Choroid plexus epithelial cell (primary cell): ENCODE measurements at regions not wholly inside any gene's neighbourhood (a gene's known extent, or its start where the extent isn't known, plus 50 kb on each side); places are given as distances from the start of the nearest gene placed in this dataset.

ENCODE experiments used
- DNase-seq: peaks from one replicate; pipeline ENCODE4 v3.0.0-alpha.2; 2010; ENCODE audit warnings: low read depth
- H3K4me3 ChIP-seq: 2 replicates; pipeline ENCODE4 v1.5.1; 2011; ENCODE audit warnings: low read depth, mild to moderate bottlenecking, control low read depth, low read length, moderate library complexity
- TF ChIP-seq, protein P1 (sequence below): conservative IDR thresholded peaks from 2 replicates; pipeline ENCODE4 v1.5.1; 2011; ENCODE audit warnings: low read depth, mild to moderate bottlenecking, control low read depth, inconsistent platforms, low read length, moderate library complexity

DNA sequence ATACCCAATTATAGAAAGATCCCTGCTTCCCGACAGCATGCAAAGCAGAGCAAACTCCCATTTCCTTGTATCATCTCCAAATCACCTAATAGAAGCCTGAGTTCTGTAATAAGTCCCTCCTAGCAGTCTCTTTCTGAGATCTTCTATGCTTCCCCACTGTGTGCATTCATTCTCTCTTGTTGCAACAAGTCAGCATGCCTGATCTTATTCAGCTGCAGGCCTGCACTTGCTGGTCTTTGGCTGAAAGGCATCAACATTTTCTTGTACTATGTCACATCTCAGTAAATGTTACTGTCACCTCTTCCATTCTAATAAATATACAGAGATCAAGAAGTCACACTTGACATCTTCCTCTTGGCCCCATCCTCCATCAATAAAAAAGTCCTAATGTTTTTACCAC is 449.9 kb upstream of the MEX3C start:
- H3K4me3 ChIP-seq, result no peak overlapping the region
- TF ChIP-seq, protein P1, sequence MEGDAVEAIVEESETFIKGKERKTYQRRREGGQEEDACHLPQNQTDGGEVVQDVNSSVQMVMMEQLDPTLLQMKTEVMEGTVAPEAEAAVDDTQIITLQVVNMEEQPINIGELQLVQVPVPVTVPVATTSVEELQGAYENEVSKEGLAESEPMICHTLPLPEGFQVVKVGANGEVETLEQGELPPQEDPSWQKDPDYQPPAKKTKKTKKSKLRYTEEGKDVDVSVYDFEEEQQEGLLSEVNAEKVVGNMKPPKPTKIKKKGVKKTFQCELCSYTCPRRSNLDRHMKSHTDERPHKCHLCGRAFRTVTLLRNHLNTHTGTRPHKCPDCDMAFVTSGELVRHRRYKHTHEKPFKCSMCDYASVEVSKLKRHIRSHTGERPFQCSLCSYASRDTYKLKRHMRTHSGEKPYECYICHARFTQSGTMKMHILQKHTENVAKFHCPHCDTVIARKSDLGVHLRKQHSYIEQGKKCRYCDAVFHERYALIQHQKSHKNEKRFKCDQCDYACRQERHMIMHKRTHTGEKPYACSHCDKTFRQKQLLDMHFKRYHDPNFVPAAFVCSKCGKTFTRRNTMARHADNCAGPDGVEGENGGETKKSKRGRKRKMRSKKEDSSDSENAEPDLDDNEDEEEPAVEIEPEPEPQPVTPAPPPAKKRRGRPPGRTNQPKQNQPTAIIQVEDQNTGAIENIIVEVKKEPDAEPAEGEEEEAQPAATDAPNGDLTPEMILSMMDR, result no peak
- DNase-seq, result no peak

DNA sequence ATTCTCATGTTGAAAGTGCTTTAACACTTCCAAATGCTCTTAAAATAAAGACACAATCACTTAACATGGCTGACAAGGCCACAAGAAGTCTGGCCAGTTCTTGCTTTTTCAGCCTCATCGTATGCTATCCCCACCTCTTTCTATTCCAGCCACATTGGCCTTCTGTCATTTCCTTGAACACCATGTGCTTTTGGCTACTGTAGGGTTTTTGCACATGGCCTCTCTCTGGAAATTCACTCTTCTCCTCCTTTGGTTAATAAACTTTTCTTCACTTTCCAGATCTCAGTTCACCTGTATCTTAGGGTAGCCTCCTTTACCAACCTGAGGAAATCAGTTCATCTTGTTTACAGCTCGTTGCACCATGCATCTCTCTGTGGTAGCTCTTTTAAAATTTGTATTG is 450.5 kb upstream of the MEX3C start:
- no peak for DNase-seq
- no peak overlapping the region for H3K4me3 ChIP-seq
- TF ChIP-seq, protein P1, result no peak

DNA sequence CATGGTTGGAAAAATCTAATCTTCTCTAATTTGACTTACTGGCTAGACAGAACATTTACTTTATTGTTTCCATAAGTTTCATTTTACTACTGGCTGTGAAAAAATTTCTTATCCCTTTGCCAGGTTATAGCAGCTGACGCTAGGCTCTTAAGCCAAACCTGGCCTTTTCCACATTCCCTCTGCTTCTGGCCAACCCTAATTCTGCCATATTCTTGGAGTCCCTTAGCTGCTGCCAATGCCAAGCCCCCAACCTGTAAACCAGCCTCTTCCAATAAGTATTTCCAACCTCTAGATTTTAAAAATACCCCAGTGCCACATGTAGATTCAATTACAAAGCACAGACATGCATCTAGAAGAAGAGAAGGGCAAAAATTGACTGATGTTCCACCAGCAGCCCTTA is 452.3 kb upstream of the MEX3C start:
- no peak for DNase-seq
- no peak overlapping the region for H3K4me3 ChIP-seq
- TF ChIP-seq, protein P1, result no peak

DNA sequence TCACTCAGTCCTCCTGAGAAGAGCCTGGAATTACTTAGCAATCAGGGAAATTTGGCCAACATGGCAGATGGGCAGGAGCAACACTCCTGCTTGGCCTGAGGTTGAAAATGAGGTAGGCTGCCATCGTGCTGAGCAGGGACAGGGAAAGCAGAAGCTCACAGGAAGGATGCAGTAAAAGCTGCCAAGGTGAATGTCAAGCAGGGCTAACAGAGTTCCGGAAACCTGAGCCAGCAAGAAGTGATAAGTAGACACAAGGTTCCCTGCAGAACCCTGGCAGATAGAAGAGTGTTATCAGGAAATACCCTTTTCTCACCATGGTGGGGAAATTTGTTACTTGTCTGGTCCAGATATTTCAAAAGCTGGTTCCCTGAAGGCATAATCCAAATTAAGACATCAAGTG is 454.3 kb upstream of the MEX3C start:
- no peak for DNase-seq
- H3K4me3 ChIP-seq, result no peak overlapping the region
- TF ChIP-seq, protein P1, result no peak

DNA sequence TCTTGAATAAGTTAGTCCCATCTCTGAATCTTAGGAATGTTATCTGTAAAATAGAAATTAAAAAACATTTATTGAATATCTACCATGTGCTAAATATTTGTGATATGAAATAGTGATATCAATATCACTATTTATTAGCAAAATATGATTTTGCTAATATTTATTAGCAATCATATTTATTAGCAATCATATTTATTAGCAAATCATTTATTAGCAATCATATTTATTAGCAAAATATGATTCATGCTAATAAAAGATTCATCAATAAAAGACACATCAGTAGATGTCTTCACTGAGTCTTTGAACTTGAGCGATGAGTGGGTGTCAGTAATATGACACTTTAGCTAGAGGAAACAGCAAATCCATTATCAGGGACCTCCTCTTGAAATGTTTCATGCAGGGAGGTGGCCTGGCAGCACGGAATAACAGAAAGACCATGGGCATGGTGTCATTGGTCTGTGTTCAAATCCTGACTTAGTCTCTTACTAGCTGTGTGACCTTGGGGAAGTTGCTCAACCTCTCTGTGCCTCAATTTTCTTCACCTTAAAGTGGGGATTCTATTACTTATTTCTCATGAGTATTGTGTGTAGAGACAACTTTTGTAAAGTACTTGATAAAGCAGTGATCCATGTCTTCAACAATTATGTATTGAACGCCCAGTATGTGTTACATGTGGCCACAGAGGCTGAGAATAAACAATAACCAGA is 456.2 kb upstream of the MEX3C start:
- DNase-seq, result no peak

DNA sequence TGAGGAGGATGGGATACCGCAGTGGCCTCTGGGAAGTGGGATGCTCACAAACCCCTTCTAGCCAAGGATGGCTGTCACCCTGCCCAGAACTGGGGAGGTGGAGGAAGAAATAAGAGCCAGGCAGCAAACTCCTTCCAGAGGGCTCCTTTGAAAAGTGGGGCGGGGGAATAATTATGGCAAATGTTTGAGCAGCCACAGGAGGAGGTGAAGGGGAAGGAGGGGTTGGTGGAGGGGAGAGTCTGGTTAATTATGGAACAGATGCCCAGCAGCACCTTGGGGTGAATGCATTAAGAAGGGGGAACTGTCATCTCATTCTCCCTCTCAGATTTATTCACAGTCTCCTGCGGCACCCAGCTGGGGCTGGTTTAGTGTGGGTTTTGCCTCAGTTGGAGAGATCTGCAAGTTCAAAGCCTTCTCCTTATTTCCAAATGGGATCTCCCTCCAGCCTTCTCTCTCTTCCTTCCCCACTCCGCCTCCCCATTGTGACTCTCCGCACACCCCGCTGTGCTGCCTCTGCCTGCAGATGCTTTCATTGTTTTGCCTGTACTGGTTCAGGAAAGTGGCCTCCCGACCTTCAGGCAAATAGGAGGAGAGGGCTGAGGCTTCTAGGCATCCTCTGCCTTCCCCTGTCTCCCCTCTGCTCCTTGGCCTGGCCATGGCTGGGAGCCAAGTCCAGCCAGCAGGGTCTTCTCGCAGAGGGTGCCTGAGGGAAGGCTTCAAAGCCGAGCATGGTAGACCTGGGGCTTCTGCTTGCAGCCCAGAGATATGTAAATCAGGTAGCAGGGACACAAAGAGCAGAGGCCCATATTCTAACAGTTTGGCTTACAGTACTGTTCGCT is 457.2 kb upstream of the MEX3C start:
- H3K4me3 ChIP-seq, result no peak overlapping the region
- TF ChIP-seq, protein P1, result no peak
- DNase-seq, result no peak

More for the DNA sequence above, 456.2 kb upstream of the MEX3C start:
- TF ChIP-seq, protein P1, result no peak
- no peak overlapping the region for H3K4me3 ChIP-seq
